Heart left ventricle (tissue), 13 donors: ENCODE measurements at regions not wholly inside any gene's neighbourhood (a gene's known extent, or its start where the extent isn't known, plus 50 kb on each side); places are given as distances from the start of the nearest gene placed in this dataset.

Experiments
- CTCF ChIP-seq, 12 donors: fragments of 200-600 bp; sonication (generic) in 4 of 12; IDR thresholded peaks; one replicate each; pipeline versions ENCODE4 v1.5.0 to v1.8.0; 2018 to 2022; ENCODE audit warnings: antibody characterized with exemption in 12 of 12, mild to moderate bottlenecking in 5 of 12
- POLR2A ChIP-seq, 2 donors: fragments of 450-650 bp; IDR thresholded peaks; one replicate each; pipeline ENCODE4 v1.6.1; 2017; ENCODE audit warnings: antibody characterized with exemption in 2 of 2, mild to moderate bottlenecking in 2 of 2, moderate library complexity in 2 of 2
- donor health status: ischemic (EF 13 %, LVEDD 7.1; RV severe dilation, severe dysfunction).
- donor health status: DM: no; HTN: yes; CAD: no.
- donor health status: DM: no; HTN: no; CAD: no.
- donor health status: ischemic (EF 25% LVEDD 6.9; RV normal size, moderate dysfunction).
- donor health status: ischemic (EF 25% LVEDD 5.7; RV mildly dilated, moderate dysfunction).
- donor health status: ischemic (EF 35%, LVEDD 5.7; RV mildly dilated, moderate dysfunction).
- donor health status: nonischemic (EF 11% LVEDD 7.7; RV severe dilation, severe dysfunction).
- donor health status: DM: yes; HTN: yes; CAD: no.
- donor health status: PGD.
- donor health status: ischemic (EF 29% LVEDD 5.4; RV normal size, mild dysfunction).
- donor health status: nonischemic (EF 23%, LVEDD 6.1; RV moderate dilation, normal function).

- TF ChIP-seq POLR2A (IDR thresholded peaks at IDR 0.05) (no peak), CTCF (IDR thresholded peaks at IDR 0.05) (no peak)
Observed at GRCh38 chr10:8897769-8898168, 843.3 kb downstream of the GATA3 start.
